HG02623 (cell line): ENCODE measurements at regions not wholly inside any gene's neighbourhood (a gene's known extent, or its start where the extent isn't known, plus 50 kb on each side); places are given as distances from the start of the nearest gene placed in this dataset.
"Not testable (repeated sequence)": the region's sequence is repeated elsewhere in the genome, so short reads cannot be mapped to it uniquely, and the experiment has no call there.

Experiments
- ATAC-seq: cut with Tn5 transposase; IDR thresholded peaks from one replicate; pipeline ENCODE4 v1.9.1; 2021; ENCODE audit warnings: moderate library complexity; ENCODE audit not compliant: unreplicated experiment

DNA sequence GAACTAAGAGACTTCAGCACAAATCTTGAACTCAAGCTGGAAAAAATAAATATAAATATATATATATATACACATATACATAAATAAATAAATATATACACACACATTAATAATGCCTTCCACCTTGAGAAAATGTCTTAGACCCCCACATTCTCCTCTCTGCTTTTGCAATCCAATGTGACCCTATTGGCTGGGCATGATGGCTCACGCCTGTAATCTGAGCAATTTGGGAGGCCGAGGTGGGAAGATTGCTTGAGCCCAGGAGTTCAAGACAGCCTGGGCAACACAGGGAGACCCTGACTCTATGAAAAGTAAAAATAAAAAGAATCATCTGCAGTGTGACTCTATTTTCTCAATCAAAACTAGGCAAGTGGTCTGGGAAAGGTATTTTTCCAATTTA lies 424.1 kb upstream of the NFE2L3 start:
- no peak for ATAC-seq

- ATAC-seq = no peak
Measured at GRCh38 chr7:25731068-25731845, 420.7 kb upstream of the NFE2L3 start.

DNA sequence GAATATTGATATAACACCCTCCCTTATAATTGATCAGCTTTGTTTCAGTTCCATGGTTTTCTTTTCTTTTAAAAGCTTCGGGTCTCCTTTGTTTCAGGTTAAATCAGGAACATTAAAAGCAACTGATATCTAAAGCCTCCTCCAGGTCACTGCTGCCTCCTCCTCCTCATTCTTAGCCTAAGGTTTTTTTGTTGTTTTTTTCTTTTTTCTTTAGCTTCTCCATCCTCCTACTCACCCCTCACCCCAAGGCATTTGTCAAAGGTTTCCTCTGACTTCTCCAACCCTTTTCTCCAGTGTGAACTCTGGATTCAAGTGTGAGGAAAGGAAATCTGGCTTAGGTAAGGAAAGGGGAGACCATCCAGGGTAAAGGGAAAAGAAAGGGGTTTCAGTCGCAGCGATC lies 420.2 kb upstream of the NFE2L3 start:
- ATAC-seq = no peak

- no peak for ATAC-seq
Measured at GRCh38 chr7:25732766-25733217, 419.2 kb upstream of the NFE2L3 start.

GRCh38 chr7:25735674-25736242 lies 416.2 kb upstream of the NFE2L3 start:
- no peak for ATAC-seq

GRCh38 chr7:25738528-25738927 lies 413.5 kb upstream of the NFE2L3 start:
- no peak for ATAC-seq

- ATAC-seq = no peak
Measured at GRCh38 chr7:25739143-25739542, 412.9 kb upstream of the NFE2L3 start.

DNA sequence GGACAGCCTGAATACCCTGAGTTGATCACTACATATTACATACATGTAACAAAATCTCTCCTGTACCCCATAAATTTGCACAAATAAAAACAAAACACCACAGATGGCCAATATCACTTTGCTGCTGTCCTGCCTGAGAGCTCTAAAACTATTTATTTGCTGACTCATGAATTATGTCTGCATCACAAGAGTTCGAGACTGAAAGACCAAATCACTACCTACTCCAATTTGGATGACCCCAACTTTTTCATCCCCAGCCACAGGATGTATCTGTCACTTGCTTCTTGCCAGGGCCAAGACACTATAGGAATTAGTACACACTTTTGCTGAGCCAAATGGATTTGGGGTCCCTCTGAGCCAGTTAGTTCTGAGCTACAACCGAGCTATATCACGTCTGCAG lies 409.7 kb upstream of the NFE2L3 start:
- ATAC-seq = no peak

GRCh38 chr7:25743670-25744451 lies 408.1 kb upstream of the NFE2L3 start:
- ATAC-seq = not testable (repeated sequence)

DNA sequence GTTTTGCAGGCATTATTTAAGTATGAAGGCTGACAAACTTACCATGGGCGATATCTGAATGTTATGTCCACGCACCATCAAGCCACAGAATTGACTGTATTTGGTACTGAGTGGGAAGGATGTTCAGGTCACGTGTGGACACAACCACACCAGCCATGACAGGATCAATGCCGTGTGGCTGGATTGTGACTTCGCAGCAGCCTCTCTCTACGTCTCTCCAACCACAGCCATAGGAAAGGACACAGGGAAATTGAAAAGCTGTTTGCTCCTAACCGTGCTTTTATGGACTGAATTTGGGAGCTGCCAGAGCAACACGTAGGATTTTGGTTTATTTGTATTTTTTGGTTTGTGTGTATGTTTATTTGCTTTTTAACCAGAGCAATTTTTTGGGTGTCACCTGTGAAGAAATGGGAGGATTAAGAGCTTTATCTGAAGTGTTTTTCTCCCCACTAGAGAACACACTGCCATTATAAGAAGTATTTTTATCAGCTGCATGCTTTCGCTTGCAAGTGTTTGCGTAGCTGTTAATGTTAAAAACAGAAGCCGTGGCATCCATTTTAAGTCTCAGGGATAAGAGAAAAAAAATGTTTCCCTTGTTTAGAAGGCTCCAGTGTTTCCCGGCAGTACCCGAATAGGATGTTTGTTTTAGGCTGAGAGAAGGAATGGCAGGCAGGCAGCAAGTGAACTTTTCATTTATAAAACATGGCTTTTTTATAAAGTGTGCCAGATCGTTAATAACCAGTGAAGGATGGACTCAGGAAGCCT lies 401.1 kb upstream of the NFE2L3 start:
- ATAC-seq = no peak

- no peak for ATAC-seq
Measured at GRCh38 chr7:25752154-25752553, 399.8 kb upstream of the NFE2L3 start.

DNA sequence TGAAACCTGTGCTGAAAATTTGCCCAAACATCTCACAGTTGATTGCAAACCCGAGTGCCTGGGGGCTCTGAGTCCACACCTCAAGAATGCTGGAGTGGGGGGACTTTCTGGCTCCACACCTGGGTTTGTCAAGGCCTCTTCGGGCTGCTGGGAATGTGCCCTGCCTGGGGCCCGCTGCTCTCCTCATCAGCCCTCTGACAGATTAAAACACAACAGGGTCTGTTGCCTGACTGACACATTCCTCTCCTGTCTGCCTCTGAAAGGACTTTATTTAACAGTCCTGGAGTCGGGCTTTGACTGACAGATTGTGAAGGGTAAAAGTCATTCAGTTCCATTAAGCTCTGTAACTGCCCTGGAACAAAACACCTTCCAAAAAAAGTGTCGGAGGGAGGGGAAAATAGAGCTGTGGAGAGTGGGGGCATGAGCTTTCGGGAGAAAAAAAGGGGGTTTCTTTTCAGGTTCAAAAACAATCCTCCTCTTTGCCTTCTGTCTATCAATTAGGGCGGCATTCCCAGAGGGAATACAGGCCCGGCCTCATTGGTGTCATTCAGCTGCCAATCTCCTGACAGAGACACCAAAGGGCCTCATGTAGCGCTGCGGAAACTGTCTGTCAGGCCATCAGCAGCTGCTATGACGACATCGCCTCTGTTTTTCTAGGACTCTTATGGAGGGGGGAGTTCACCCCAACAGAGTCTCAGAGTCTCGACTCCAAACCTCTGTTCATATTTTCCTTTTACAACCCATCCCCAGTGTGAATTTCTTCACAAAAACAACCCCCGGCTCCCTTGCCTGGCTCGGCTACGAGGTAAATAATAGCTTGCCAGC lies 398.8 kb upstream of the NFE2L3 start:
- no peak for ATAC-seq

DNA sequence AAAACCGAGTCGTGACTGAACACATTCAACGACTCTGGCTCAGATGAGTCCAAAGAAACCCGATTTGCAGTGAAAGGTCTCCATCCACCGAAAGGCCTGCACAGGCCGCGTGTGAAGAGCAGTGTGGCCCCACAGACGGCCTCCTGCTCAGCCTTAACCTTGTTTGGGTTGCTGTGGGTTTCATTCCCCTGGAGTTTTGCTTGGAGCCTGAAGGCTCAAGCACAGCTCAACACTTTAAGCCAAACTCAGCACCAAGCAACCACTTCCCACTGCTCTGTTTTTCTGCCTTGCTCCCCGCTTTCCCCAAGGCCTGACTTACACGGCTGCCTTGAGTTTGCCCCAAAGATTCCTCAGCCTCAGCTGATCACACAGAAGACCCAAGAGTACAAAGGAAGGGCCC lies 398.2 kb upstream of the NFE2L3 start:
- no peak for ATAC-seq

DNA sequence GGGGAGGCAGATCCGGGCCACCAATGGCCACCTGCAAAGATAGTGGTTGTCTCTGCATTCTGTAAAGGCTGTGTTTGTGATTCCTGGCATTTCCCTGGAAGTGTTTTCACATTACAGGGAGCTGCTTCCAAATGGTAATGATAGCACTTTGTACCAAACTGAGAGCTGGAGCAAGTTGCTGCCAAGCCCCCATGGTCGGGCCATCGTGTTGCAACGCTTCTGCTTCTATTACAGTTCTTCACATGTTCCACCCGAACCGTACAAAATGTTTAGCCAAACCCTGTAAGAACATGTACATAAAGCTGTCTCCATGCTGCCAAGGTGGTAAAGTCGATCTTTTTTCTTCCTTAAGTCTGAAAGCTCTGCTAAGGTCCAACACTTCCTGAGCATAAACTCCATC lies 397.7 kb upstream of the NFE2L3 start:
- ATAC-seq = no peak

- ATAC-seq = no peak
Measured at GRCh38 chr7:25754751-25755150, 397.2 kb upstream of the NFE2L3 start.

DNA sequence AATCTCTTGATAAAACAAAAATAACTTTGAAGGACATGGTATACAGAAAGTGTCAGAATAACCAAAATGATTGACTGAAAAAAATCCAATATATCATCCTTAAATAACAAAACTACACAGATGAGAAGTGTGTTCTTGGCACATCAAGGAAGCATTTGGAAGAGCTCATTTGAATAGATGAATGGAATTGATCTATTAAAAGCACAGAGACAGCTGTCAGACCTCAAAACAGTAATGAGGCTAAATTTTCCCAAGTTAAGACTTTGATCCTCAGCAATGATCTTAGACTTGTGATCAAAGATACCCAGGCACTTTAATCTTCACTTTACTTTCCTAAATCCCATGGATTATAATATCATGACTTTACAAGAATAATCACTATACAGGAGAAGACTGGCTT lies 395.4 kb upstream of the NFE2L3 start:
- ATAC-seq = no peak

DNA sequence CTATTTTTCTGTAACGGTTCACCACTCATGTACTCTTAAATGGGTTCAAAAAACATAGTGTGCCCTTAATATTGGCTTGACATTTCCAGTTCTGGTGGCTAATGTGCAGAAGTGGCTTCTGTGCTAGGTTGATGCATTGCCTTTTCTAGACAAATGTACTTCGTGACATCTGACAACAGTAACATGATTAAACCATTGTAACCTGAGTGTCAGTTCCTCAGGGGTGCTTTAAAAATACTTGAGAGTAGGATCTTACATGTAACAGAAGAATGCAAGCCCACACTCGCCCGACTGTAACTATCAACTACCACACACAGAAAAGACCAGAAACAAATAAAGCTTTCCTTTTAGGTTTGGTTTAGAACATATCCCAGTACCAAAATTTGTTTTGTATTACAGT lies 393.4 kb upstream of the NFE2L3 start:
- no peak for ATAC-seq

- ATAC-seq = no peak
Measured at GRCh38 chr7:25759286-25759685, 392.7 kb upstream of the NFE2L3 start.

GRCh38 chr7:25759748-25760147 lies 392.2 kb upstream of the NFE2L3 start:
- ATAC-seq = no peak
